Hepatocyte (in vitro differentiated cells): ENCODE measurements at regions not wholly inside any gene's neighbourhood (a gene's known extent, or its start where the extent isn't known, plus 50 kb on each side); places are given as distances from the start of the nearest gene placed in this dataset.
"Not testable (repeated sequence)": the region's sequence is repeated elsewhere in the genome, so short reads cannot be mapped to it uniquely, and the experiment has no call there.

Experiments used
- DNase-seq: peaks from one replicate; pipeline ENCODE4 v3.0.0-alpha.2; 2016; ENCODE audit warnings: low spot score
- H2AFZ ChIP-seq: fragments of 200-600 bp; sonication (generic); 2 replicates; pipeline ENCODE4 v1.6.0; 2016; ENCODE audit warnings: antibody characterized with exemption, mild to moderate bottlenecking
- H3K27ac ChIP-seq: fragments of 200-600 bp; sonication (generic); 2 replicates; pipeline ENCODE4 v1.5.1; 2016; ENCODE audit warnings: mild to moderate bottlenecking
- H3K27me3 ChIP-seq: fragments of 200-600 bp; sonication (generic); 2 replicates; pipeline ENCODE4 v1.6.1; 2016
- H3K36me3 ChIP-seq: fragments of 200-600 bp; sonication (generic); replicated peaks from 2 replicates; pipeline ENCODE4 v1.5.1; 2016; ENCODE audit warnings: low read depth; ENCODE audit not compliant: insufficient read depth
- H3K4me1 ChIP-seq: fragments of 200-600 bp; sonication (generic); 2 replicates; pipeline ENCODE4 v1.5.1; 2016; ENCODE audit warnings: mild to moderate bottlenecking, moderate library complexity; ENCODE audit not compliant: insufficient read depth
- H3K4me2 ChIP-seq: fragments of 200-600 bp; sonication (generic); 2 replicates; pipeline ENCODE4 v1.6.0; 2016
- H3K4me3 ChIP-seq: fragments of 200-600 bp; sonication (generic); 2 replicates; pipeline ENCODE4 v1.5.1; 2016; ENCODE audit warnings: mild to moderate bottlenecking
- H3K79me2 ChIP-seq: fragments of 200-600 bp; sonication (generic); 2 replicates; pipeline ENCODE4 v1.6.0; 2017; ENCODE audit warnings: mild to moderate bottlenecking
- H3K9me2 ChIP-seq: fragments of 200-600 bp; sonication (generic); replicated peaks from 2 replicates; pipeline ENCODE4 v1.6.0; 2017; ENCODE audit warnings: mild to moderate bottlenecking; ENCODE audit not compliant: insufficient read depth
- H3K9me3 ChIP-seq: fragments of 200-600 bp; sonication (generic); 2 replicates; pipeline ENCODE4 v1.5.1; 2016; ENCODE audit warnings: low read depth, mild to moderate bottlenecking
- H4K20me1 ChIP-seq: fragments of 200-600 bp; sonication (generic); 2 replicates; pipeline ENCODE4 v1.6.0; 2016; ENCODE audit warnings: mild to moderate bottlenecking; ENCODE audit not compliant: insufficient read depth, poor library complexity, severe bottlenecking
- EZH2 ChIP-seq: fragments of 200-600 bp; sonication (generic); IDR thresholded peaks from 2 replicates; pipeline ENCODE4 v1.6.1; 2016; ENCODE audit warnings: antibody characterized with exemption, mild to moderate bottlenecking, borderline replicate concordance
- EZH2phosphoT487 ChIP-seq: fragments of 200-600 bp; sonication (generic); IDR thresholded peaks from one replicate; pipeline ENCODE4 v1.6.1; 2018; ENCODE audit warnings: antibody characterized with exemption, mild to moderate bottlenecking, low read depth, moderate library complexity; ENCODE audit not compliant: unreplicated experiment, severe bottlenecking
- WGBS: methylation state at CpG from one replicate; pipeline ENCODE4 v1.1.6; 2016; ENCODE audit warnings: low lambda C conversion rate; ENCODE audit errors: missing lambda C conversion rate; 5-methylcytosine and 5-hydroxymethylcytosine counted together
- TF ChIP-seq, protein P1 (sequence below): fragments of 200-600 bp; sonication (generic); IDR thresholded peaks from 2 replicates; pipeline ENCODE4 v1.5.1; 2016; ENCODE audit warnings: antibody characterized with exemption, mild to moderate bottlenecking; ENCODE audit not compliant: poor library complexity

DNA sequence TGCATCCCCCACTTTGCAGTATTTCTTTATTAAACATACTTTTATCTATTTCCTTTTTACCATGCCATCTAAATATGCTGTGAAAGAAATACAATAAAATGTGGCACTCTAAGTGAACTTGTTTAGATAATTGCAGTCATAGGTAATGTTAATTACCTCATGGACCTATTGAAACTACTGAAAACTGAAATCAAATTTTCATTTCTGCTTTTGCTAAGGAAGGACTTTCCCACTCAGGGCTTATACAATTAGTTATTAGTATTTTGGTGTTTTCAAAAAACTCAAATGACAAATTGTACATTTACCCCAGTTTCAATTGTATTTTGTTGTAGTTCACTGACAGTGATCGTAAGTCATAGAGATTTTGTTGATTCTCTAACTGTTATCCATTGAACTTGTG lies 88.4 kb downstream of the ID4 start:
- Histone ChIP-seq H3K4me3 (no peak overlapping the region), H2AFZ (no peak overlapping the region), H3K9me3 (no peaks in the 10 kb centered on the region), H3K27me3 (no peaks in the 10 kb centered on the region), H3K36me3 (no peaks in the 10 kb centered on the region), H3K4me2 (no peak overlapping the region), H3K9me2 (no peaks in the 10 kb centered on the region), H3K4me1 (no peaks in the 10 kb centered on the region), H3K27ac (no peak overlapping the region), H3K79me2 (no peaks in the 10 kb centered on the region), H4K20me1 (no peaks in the 10 kb centered on the region)
- DNase-seq: no peak
- WGBS: 92% methylated on average over 1 of the region's 1 CpG
- TF ChIP-seq EZH2 (no peak), EZH2phosphoT487 (no peak)
- TF ChIP-seq, protein P1, sequence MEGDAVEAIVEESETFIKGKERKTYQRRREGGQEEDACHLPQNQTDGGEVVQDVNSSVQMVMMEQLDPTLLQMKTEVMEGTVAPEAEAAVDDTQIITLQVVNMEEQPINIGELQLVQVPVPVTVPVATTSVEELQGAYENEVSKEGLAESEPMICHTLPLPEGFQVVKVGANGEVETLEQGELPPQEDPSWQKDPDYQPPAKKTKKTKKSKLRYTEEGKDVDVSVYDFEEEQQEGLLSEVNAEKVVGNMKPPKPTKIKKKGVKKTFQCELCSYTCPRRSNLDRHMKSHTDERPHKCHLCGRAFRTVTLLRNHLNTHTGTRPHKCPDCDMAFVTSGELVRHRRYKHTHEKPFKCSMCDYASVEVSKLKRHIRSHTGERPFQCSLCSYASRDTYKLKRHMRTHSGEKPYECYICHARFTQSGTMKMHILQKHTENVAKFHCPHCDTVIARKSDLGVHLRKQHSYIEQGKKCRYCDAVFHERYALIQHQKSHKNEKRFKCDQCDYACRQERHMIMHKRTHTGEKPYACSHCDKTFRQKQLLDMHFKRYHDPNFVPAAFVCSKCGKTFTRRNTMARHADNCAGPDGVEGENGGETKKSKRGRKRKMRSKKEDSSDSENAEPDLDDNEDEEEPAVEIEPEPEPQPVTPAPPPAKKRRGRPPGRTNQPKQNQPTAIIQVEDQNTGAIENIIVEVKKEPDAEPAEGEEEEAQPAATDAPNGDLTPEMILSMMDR: no peak

DNA sequence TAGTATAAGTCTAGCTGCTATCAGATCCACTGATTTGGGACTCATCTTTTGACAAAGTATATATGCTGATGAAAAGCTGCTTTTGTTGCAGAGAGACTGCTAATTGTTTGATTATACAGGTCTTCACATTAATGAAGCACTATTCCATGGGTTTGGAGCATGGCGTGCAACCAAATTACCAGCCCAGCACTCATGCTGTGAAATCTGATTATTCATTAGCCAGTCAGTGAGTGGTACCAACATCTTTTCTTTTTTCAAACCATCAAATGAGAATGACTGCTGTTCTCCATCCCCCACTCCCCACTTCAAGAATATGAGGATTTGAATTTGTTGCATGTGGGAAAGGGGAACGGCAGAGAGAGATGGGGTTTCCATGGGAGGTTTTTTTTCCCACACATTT lies 91.3 kb downstream of the ID4 start:
- TF ChIP-seq EZH2: no peak
- TF ChIP-seq EZH2phosphoT487: no peak
- TF ChIP-seq, protein P1: no peak
- Histone ChIP-seq H3K79me2 (no peaks in the 10 kb centered on the region), H3K9me3 (no peaks in the 10 kb centered on the region), H3K4me2 (no peak overlapping the region), H3K27me3 (no peaks in the 10 kb centered on the region), H3K9me2 (no peaks in the 10 kb centered on the region), H3K4me1 (no peaks in the 10 kb centered on the region), H2AFZ (no peak overlapping the region), H4K20me1 (no peaks in the 10 kb centered on the region), H3K27ac (no peak overlapping the region), H3K36me3 (no peaks in the 10 kb centered on the region), H3K4me3 (no peak overlapping the region)
- WGBS: 73% methylated on average over 2 of the region's 2 CpGs
- DNase-seq: no peak

DNA sequence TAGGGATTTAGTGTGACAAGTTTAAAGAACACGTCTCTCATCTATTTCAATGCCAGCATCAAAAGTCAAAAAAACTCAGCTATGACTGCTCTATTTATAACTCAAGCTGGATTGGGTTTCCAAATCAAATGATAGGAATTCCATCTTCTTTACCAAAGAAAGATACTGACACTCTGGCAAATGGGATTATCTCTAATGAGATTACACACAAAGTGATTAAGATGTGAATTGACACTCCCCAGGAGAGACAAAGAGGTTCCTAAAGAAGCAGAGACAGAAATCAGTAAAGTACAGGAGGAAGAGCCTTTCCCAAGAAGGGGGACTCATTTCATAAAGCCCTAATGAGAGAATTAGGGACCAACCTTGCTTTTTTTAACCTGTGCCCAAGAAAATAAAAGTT lies 92.1 kb downstream of the ID4 start:
- Histone ChIP-seq H3K79me2 (no peaks in the 10 kb centered on the region), H3K9me2 (no peaks in the 10 kb centered on the region), H3K4me1 (no peaks in the 10 kb centered on the region), H4K20me1 (no peaks in the 10 kb centered on the region), H3K9me3 (no peaks in the 10 kb centered on the region), H3K4me2 (no peak overlapping the region), H3K4me3 (no peak overlapping the region), H2AFZ (no peak overlapping the region), H3K36me3 (no peaks in the 10 kb centered on the region), H3K27ac (no peak overlapping the region), H3K27me3 (no peaks in the 10 kb centered on the region)
- TF ChIP-seq EZH2phosphoT487: no peak
- TF ChIP-seq, protein P1: no peak
- TF ChIP-seq EZH2: no peak
- DNase-seq: no peak
- 52% methylated on average over 1 of the region's 1 CpG for WGBS

DNA sequence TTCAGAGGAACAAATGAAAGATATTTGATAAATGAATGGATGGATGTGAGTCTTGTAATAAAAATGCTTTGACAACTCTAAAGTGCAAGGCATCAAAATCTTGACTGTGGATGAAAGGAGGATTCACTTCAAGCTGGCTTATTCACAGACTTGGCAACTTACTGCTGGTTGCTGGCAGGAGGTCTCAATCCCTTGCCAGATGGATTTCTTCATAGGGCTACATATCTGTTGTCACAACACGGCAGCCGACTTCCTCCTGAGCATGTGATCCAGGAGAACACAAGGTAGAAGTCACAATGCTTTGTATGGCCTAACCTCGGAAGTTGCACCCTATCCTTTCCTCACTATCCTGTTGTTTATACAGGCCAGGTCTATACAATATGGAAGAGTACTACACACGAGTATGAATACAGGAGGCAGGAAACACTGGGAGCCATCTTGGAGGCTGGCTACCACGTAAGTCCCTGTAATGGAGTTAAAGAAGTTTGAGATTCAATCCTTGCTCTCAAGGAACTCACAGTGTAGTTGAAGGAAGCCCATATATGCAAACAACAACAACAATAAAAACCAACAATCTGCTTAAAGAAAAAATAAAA lies 97.9 kb downstream of the ID4 start:
- H3K9me3 ChIP-seq: no peaks in the 10 kb centered on the region
- no peaks in the 10 kb centered on the region for H3K4me1 ChIP-seq
- H3K36me3 ChIP-seq: no peaks in the 10 kb centered on the region
- TF ChIP-seq EZH2phosphoT487 (no peak), EZH2 (no peak)
- TF ChIP-seq, protein P1: no peak
- no peaks in the 10 kb centered on the region for H4K20me1 ChIP-seq
- no peaks in the 10 kb centered on the region for H3K27me3 ChIP-seq
- no peaks in the 10 kb centered on the region for H3K79me2 ChIP-seq
- no peak overlapping the region for H3K4me2 ChIP-seq
- no peak overlapping the region for H3K4me3 ChIP-seq
- DNase-seq: no peak
- no peaks in the 10 kb centered on the region for H3K9me2 ChIP-seq
- 93% methylated on average over 5 of the region's 5 CpGs for WGBS
- no peak overlapping the region for H2AFZ ChIP-seq
- H3K27ac ChIP-seq: no peak overlapping the region

DNA sequence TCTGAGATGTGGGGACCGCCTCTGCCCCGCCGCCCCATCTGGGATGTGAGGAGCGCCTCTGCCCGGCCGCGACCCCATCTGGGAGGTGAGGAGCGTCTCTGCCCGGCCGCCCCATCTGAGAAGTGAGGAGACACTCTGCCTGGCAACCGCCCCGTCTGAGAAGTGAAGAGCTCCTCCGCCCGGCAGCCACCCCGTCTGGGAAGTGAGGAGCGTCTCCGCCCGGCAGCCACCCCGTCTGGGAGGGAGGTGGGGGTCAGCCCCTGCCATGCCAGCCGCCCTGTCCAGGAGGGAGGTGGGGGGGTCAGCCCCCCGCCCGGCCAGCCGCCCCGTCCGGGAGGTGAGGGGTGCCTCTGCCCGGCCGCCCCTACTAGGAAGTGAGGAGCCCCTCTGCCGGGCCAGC lies 102.2 kb downstream of the ID4 start:
- 83% methylated on average over 7 of the region's 28 CpGs for WGBS
- H3K4me3 ChIP-seq, H3K27ac ChIP-seq, H3K36me3 ChIP-seq, DNase-seq, H4K20me1 ChIP-seq, H3K9me2 ChIP-seq, H3K27me3 ChIP-seq, H3K4me1 ChIP-seq, H3K4me2 ChIP-seq, H2AFZ ChIP-seq, H3K79me2 ChIP-seq, H3K9me3 ChIP-seq: not testable (repeated sequence)
